Transverse colon (tissue), 4 donors: ENCODE measurements at regions not wholly inside any gene's neighbourhood (a gene's known extent, or its start where the extent isn't known, plus 50 kb on each side); places are given as distances from the start of the nearest gene placed in this dataset.

Source experiments
- CTCF ChIP-seq, 5 experiments: fragments of 200-600 bp in 3 of 5; fragments of 450-650 bp in 2 of 5; sonication (generic) in 3 of 5; IDR thresholded peaks; 1 replicate in 2 of 5; 2 replicates in 3 of 5; pipeline ENCODE4 v1.5.1; 2016 to 2017; ENCODE audit warnings: antibody characterized with exemption in 5 of 5, inconsistent platforms in 3 of 5, mild to moderate bottlenecking in 2 of 5, moderate library complexity in 1 of 5
- POLR2A ChIP-seq: fragments of 450-650 bp; IDR thresholded peaks from one replicate; pipeline ENCODE4 v1.6.1; 2016; ENCODE audit warnings: antibody characterized with exemption, mild to moderate bottlenecking, moderate library complexity
- POLR2AphosphoS5 ChIP-seq, 3 donors: sonication (generic); formaldehyde crosslinking; IDR thresholded peaks; one replicate each; pipeline ENCODE4 v1.6.1; 2016; ENCODE audit warnings: antibody characterized with exemption in 3 of 3

- TF ChIP-seq CTCF (IDR thresholded peaks at IDR 0.05) (no peak), POLR2A (no peak), POLR2AphosphoS5 (IDR thresholded peaks at IDR 0.05) (no peak)
Observed at GRCh38 chr4:31190671-31191070, 470.5 kb downstream of the PCDH7 start.
